H1 (cell line): ENCODE measurements at regions not wholly inside any gene's neighbourhood (a gene's known extent, or its start where the extent isn't known, plus 50 kb on each side); places are given as distances from the start of the nearest gene placed in this dataset.

Experiments used
- CTCF ChIA-PET: fragments of 300-600 bp; sonication (Branson Sonifier 250); formaldehyde crosslinking; loops from one replicate; lab custom pipeline; 2021; ENCODE audit not compliant: partially characterized antibody; lab: Charles Lee
- POLR2A ChIA-PET: fragments of 300-600 bp; sonication (Branson Sonifier 250); formaldehyde crosslinking; loops from one replicate; lab custom pipeline; 2021; ENCODE audit warnings: inconsistent platforms; ENCODE audit not compliant: partially characterized antibody; lab: Charles Lee
- DNase-seq, 2 experiments: peaks; one replicate each; pipeline versions ENCODE4 v3.0.0 to v3.0.0-alpha.2; 2010 to 2022; ENCODE audit warnings: low spot score in 2 of 2, low read depth in 1 of 2, mixed read lengths in 1 of 2
- FAIRE-seq: peaks from 2 replicates; lab custom pipeline; 2011; peaks lifted over from hg19 to GRCh38; lab: Jason Lieb, UNC
- H2AFZ ChIP-seq: 2 replicates; pipeline ENCODE4 v1.8.1; 2012; ENCODE audit warnings: low read length, inconsistent platforms
- H2AK5ac ChIP-seq: 2 replicates; pipeline ENCODE4 v1.6.1; 2013; ENCODE audit warnings: low read depth, low read length
- H2BK120ac ChIP-seq: replicated peaks from 2 replicates; pipeline ENCODE3; 2013; ENCODE audit warnings: low read depth, low read length, inconsistent platforms
- H2BK12ac ChIP-seq: 2 replicates; pipeline ENCODE4 v1.6.1; 2013; ENCODE audit warnings: low read depth, low read length
- H2BK15ac ChIP-seq: 2 replicates; pipeline ENCODE4 v1.6.1; 2013; ENCODE audit warnings: low read length
- H2BK20ac ChIP-seq: 2 replicates; pipeline ENCODE4 v1.6.1; 2013; ENCODE audit warnings: low read length
- H2BK5ac ChIP-seq: 2 replicates; pipeline ENCODE4 v1.6.1; 2013; ENCODE audit warnings: low read depth, low read length
- H3K14ac ChIP-seq: 2 replicates; pipeline ENCODE4 v1.6.1; 2013; ENCODE audit warnings: inconsistent platforms; ENCODE audit not compliant: insufficient read length
- H3K18ac ChIP-seq: 2 replicates; pipeline ENCODE4 v1.6.1; 2013; ENCODE audit warnings: low read length; ENCODE audit errors: extremely low read depth
- H3K23ac ChIP-seq: 2 replicates; pipeline ENCODE4 v1.6.1; 2013; ENCODE audit warnings: inconsistent platforms; ENCODE audit not compliant: insufficient read length
- H3K23me2 ChIP-seq: 2 replicates; pipeline ENCODE4 v1.6.1; 2013; ENCODE audit warnings: low read depth, low read length
- H3K27ac ChIP-seq: 2 replicates; pipeline ENCODE4 v1.6.1; 2011; ENCODE audit warnings: low read depth, low read length, inconsistent platforms
- H3K27me3 ChIP-seq, 4 experiments: replicated peaks in 1 of 4; 1 replicate in 1 of 4; 2 replicates in 3 of 4; pipeline versions ENCODE4 v1.6.1 to v1.8.1; 2011 to 2013; ENCODE audit warnings: low read length in 3 of 4, mild to moderate bottlenecking in 3 of 4, inconsistent platforms in 2 of 4, mixed read lengths in 2 of 4, moderate library complexity in 1 of 4; ENCODE audit not compliant: control insufficient read depth in 3 of 4, insufficient read depth in 3 of 4; ENCODE audit errors: extremely low read depth in 1 of 4
- H3K36me3 ChIP-seq, 4 experiments: 2 replicates each; pipeline versions ENCODE4 v1.6.1 to v1.8.1; 2011 to 2013; ENCODE audit warnings: mild to moderate bottlenecking in 4 of 4, low read length in 3 of 4, moderate library complexity in 2 of 4, control low read depth in 1 of 4, inconsistent platforms in 1 of 4; ENCODE audit not compliant: insufficient read depth in 4 of 4, control insufficient read depth in 2 of 4
- H3K4ac ChIP-seq: replicated peaks from 2 replicates; pipeline ENCODE3; 2013; ENCODE audit warnings: low read length, low read depth, mixed read lengths, inconsistent platforms; ENCODE audit not compliant: insufficient read length
- H3K4me1 ChIP-seq, 4 experiments: replicated peaks in 1 of 4; 1 replicate in 1 of 4; 2 replicates in 3 of 4; pipeline versions ENCODE4 v1.6.1 to v1.8.1; 2011 to 2013; ENCODE audit warnings: low read length in 3 of 4, inconsistent platforms in 2 of 4, mixed read lengths in 1 of 4; ENCODE audit not compliant: insufficient read depth in 4 of 4, control insufficient read depth in 3 of 4
- H3K4me2 ChIP-seq, 2 experiments: 2 replicates each; pipeline versions ENCODE4 v1.6.1 to v1.8.1; 2011 to 2013; ENCODE audit warnings: low read depth in 2 of 2, low read length in 2 of 2, control low read depth in 1 of 2, inconsistent platforms in 1 of 2, mild to moderate bottlenecking in 1 of 2; ENCODE audit not compliant: insufficient read depth in 1 of 2
- H3K4me3 ChIP-seq, 4 experiments: fragments of 200-600, 300-600 bp in 1 of 4; sonication (generic), shearing (Covaris generic), sonication (Bioruptor Twin) in 1 of 4; 2 replicates each; pipeline versions ENCODE4 v1.5.1 to v1.8.1; 2011 to 2016; ENCODE audit warnings: low read length in 4 of 4, low read depth in 3 of 4, control low read depth in 2 of 4, inconsistent platforms in 2 of 4, mild to moderate bottlenecking in 2 of 4, mixed read lengths in 1 of 4, moderate library complexity in 1 of 4; ENCODE audit not compliant: insufficient read depth in 2 of 4; ENCODE audit errors: extremely low read depth in 1 of 4
- H3K56ac ChIP-seq: replicated peaks from 2 replicates; pipeline ENCODE3; 2013; ENCODE audit warnings: low read depth, mild to moderate bottlenecking, mixed read lengths, low read length, inconsistent platforms; ENCODE audit not compliant: insufficient read length
- H3K79me1 ChIP-seq: 2 replicates; pipeline ENCODE4 v1.6.1; 2013; ENCODE audit warnings: low read depth, low read length, control low read depth
- H3K79me2 ChIP-seq, 2 experiments: 2 replicates each; pipeline versions ENCODE4 v1.6.1 to v1.8.1; 2012 to 2013; ENCODE audit warnings: low read length in 2 of 2, mild to moderate bottlenecking in 2 of 2, inconsistent platforms in 1 of 2; ENCODE audit not compliant: insufficient read depth in 2 of 2, control insufficient read depth in 1 of 2
- H3K9ac ChIP-seq, 4 experiments: replicated peaks in 1 of 4; 1 replicate in 1 of 4; 2 replicates in 3 of 4; pipeline versions ENCODE4 v1.6.1 to v1.8.1; 2011 to 2013; ENCODE audit warnings: low read depth in 3 of 4, low read length in 3 of 4, control low read depth in 2 of 4, mild to moderate bottlenecking in 2 of 4, moderate library complexity in 2 of 4, inconsistent platforms in 1 of 4; ENCODE audit errors: extremely low read depth in 1 of 4
- H3K9me3 ChIP-seq, 2 experiments: 2 replicates each; pipeline versions ENCODE4 v1.6.1 to v1.8.1; 2012 to 2013; ENCODE audit warnings: mild to moderate bottlenecking in 2 of 2, moderate library complexity in 2 of 2, control low read depth in 1 of 2, inconsistent platforms in 1 of 2, low read depth in 1 of 2, low read length in 1 of 2, mixed read lengths in 1 of 2; ENCODE audit not compliant: insufficient read depth in 2 of 2
- H4K20me1 ChIP-seq, 2 experiments: replicated peaks in 1 of 2; 2 replicates each; pipeline versions ENCODE3 to v1.8.1; 2011 to 2013; ENCODE audit warnings: inconsistent platforms in 2 of 2, low read length in 2 of 2, mild to moderate bottlenecking in 1 of 2; ENCODE audit not compliant: insufficient read depth in 2 of 2, control insufficient read depth in 1 of 2
- H4K5ac ChIP-seq: 2 replicates; pipeline ENCODE4 v1.6.1; 2013; ENCODE audit warnings: low read length, low read depth, mixed read lengths, inconsistent platforms; ENCODE audit not compliant: insufficient read length
- H4K8ac ChIP-seq: 2 replicates; pipeline ENCODE4 v1.8.0; 2013; ENCODE audit warnings: mild to moderate bottlenecking, moderate library complexity, low read length, inconsistent platforms; ENCODE audit not compliant: insufficient read depth; ENCODE audit errors: extremely low read depth
- H4K91ac ChIP-seq: replicated peaks from 2 replicates; pipeline ENCODE3; 2013; ENCODE audit warnings: low read length, mixed read lengths, inconsistent platforms; ENCODE audit not compliant: insufficient read length
- CBX5 ChIP-seq: fragments of 300-800, 300-1000 bp; sonication (generic); IDR thresholded peaks from 2 replicates; pipeline ENCODE4 v1.7.1; 2016; ENCODE audit warnings: antibody characterized with exemption, low read length, low read depth
- CHD2 ChIP-seq: IDR thresholded peaks from 2 replicates; pipeline ENCODE4 v1.6.1; 2012; ENCODE audit warnings: low read length, improper control_type of control experiment
- EZH2 ChIP-seq: fragments of 200-600 bp; sonication (generic); IDR thresholded peaks from 2 replicates; pipeline ENCODE4 v1.7.1; 2012; ENCODE audit warnings: low read depth, mild to moderate bottlenecking, moderate library complexity, low read length, inconsistent platforms; ENCODE audit not compliant: severe bottlenecking
- FOSL1 ChIP-seq: IDR thresholded peaks from 2 replicates; pipeline ENCODE4 v1.6.1; 2011; ENCODE audit warnings: mild to moderate bottlenecking, low read depth, low read length, moderate library complexity; ENCODE audit not compliant: insufficient read depth
- GABPA ChIP-seq: IDR thresholded peaks from 2 replicates; pipeline ENCODE4 v1.6.1; 2011; ENCODE audit warnings: mild to moderate bottlenecking, low read length, moderate library complexity, borderline replicate concordance; ENCODE audit not compliant: insufficient read depth
- HDAC2 ChIP-seq, 2 experiments: fragments of 300-600 bp in 1 of 2; sonication (generic) in 1 of 2; IDR thresholded peaks; 2 replicates each; pipeline ENCODE4 v1.6.1; 2011 to 2012; ENCODE audit warnings: low read depth in 2 of 2, low read length in 2 of 2, mild to moderate bottlenecking in 2 of 2, moderate library complexity in 2 of 2, borderline replicate concordance in 1 of 2, inconsistent platforms in 1 of 2
- SP2 ChIP-seq: IDR thresholded peaks from 2 replicates; pipeline ENCODE4 v1.6.1; 2012; ENCODE audit warnings: mild to moderate bottlenecking, low read length, inconsistent platforms
- TBP ChIP-seq: IDR thresholded peaks from 2 replicates; pipeline ENCODE4 v1.6.1; 2011; ENCODE audit warnings: low read depth, low read length, improper control_type of control experiment
- TEAD4 ChIP-seq: IDR thresholded peaks from 2 replicates; pipeline ENCODE4 v1.6.1; 2012; ENCODE audit warnings: low read depth, low read length, inconsistent platforms, mixed read lengths
- WGBS, 2 experiments: shearing (Covaris generic) in 1 of 2; methylation state at CpG; one replicate each; pipeline versions ENCODE4 v1.1.6 to v1.1.7; 2013 to 2015; ENCODE audit warnings: low lambda C conversion rate in 2 of 2, mixed read lengths in 2 of 2, inconsistent platforms in 1 of 2, low coverage in 1 of 2, missing lambda C conversion rate in 1 of 2; ENCODE audit not compliant: insufficient replicate concordance in 2 of 2, insufficient coverage in 1 of 2, insufficient read length in 1 of 2; ENCODE audit errors: extremely low coverage in 1 of 2, missing lambda C conversion rate in 1 of 2; 5-methylcytosine and 5-hydroxymethylcytosine counted together

DNA sequence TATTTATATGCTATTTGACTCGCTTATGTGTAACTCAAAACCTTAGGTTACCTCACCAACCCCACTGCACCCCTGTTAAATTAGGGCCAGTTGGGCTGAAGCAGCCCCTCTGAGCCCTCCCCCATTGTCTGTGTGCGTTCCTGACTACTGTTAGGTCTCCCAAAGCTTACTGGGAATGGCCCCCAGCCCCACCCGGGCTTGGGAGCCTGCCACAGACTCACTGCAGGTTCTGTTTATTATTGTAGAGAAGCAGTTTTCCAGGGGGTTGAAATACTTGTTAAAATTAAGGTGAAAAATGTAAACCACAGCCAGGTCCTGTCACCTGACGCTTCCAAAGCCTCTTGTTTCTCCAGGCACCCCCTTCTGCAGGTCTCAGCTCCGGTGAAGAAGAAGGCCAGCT is 151.7 kb downstream of the FOXL1 start:
- Histone ChIP-seq H3K9ac (no peak overlapping the region), H4K8ac (no peak overlapping the region)

More for the DNA sequence above, 151.7 kb downstream of the FOXL1 start:
- Histone ChIP-seq H3K36me3 (no peaks in the 10 kb centered on the region), H3K18ac (no peak overlapping the region), H3K4me2 (no peak overlapping the region), H3K27ac (no peak overlapping the region), H4K91ac (no peak overlapping the region), H3K23me2 (no peaks in the 10 kb centered on the region; the same call in 1 of the 2 replicates), H3K23ac (no peak overlapping the region), H3K27me3 (peaks cover 0 to 7% (median 1%) of the 10 kb centered on the region in 4 experiments; a peak in 3 of 7 replicates), H3K9me3 (no peaks in the 10 kb centered on the region), H3K4me1 (peaks cover 7 to 18% (median 15%) of the 10 kb centered on the region in 4 experiments), H3K79me2 (no peaks in the 10 kb centered on the region), H2AK5ac (no peak overlapping the region), H2BK20ac (no peak overlapping the region), H3K56ac (no peak overlapping the region), H2AFZ (no peak overlapping the region), H3K14ac (no peak overlapping the region), H3K4ac (no peak overlapping the region), H2BK120ac (no peak overlapping the region), H2BK12ac (no peak overlapping the region), H3K79me1 (no peaks in the 10 kb centered on the region), H4K20me1 (no peaks in the 10 kb centered on the region), H3K4me3 (no peak overlapping the region), H2BK15ac (no peak overlapping the region), H4K5ac (no peak overlapping the region), H2BK5ac (no peak overlapping the region)
- TF ChIP-seq CBX5 (no peak), TEAD4 (no peak), TBP (no peak), EZH2 (no peak), FOSL1 (no peak), SP2 (no peak), CHD2 (no peak), GABPA (no peak), HDAC2 (IDR thresholded peaks at IDR 0.05; ENCODE audit: borderline replicate concordance in 1 of 2, low read depth in 2 of 2, low read length in 2 of 2) (no peak)
- ChIA-PET POLR2A (interaction anchor here (1.0 kb wide), 1 partner anchor 32 kb away, joined by 4 read pairs; no protein-coding TSS in a partner anchor), CTCF (interaction anchor here (0.8 to 1.8 kb wide), 3 partner anchors 12 to 25 kb away, joined by 4 read pairs; no protein-coding TSS in a partner anchor)
- WGBS, 2 experiments = 78% methylated on average over 5 of the region's 5 CpGs; no CpG with 5 or more reads in 1 of the 2 experiments
- FAIRE-seq (no peak), DNase-seq (no peak)
